ENCODE measurements at regions not wholly inside any gene's neighbourhood (a gene's known extent, or its start where the extent isn't known, plus 50 kb on each side); places are given as distances from the start of the nearest gene placed in this dataset.

DNA sequence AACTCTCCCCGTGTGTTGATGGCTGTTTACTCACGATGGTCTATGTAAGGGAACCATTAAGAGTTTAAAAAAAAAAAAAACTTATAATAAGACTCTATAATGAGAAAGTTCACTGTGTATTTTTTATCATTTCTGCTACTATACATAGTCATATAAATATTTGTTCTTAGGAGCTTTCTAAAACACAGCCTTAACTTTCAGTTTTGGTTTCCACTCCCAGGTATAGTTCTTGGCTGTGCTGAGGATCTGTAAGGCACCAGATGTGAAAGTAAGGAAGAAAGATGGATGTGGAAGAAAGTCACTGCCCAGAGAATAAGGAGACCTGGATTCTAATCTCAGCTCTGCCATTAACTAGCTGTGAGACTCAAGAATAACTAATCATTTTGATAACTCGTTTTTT lies 101.9 kb upstream of the THBS1 start:
- H3K36me3 ChIP-seq (ENCODE audit: insufficient read depth, low read length) = no peaks in the 10 kb centered on the region
- no peaks in the 10 kb centered on the region for H3K4me1 ChIP-seq (ENCODE audit: insufficient read depth, low read length)
- H3K9ac ChIP-seq (ENCODE audit: low read length) = no peak overlapping the region
- Mint-ChIP-seq H3K36me3 (ENCODE audit: low read depth, unreplicated experiment) (no peaks in the 10 kb centered on the region), H3K27me3 (ENCODE audit: low read depth, unreplicated experiment) (no peaks in the 10 kb centered on the region), H3K4me1 (ENCODE audit: low read depth, unreplicated experiment) (peaks cover 5% of the 10 kb centered on the region), H3K4me3 (ENCODE audit: unreplicated experiment) (no peak overlapping the region), H3K27ac (ENCODE audit: unreplicated experiment) (no peak overlapping the region), H3K9me3 (ENCODE audit: unreplicated experiment) (no peaks in the 10 kb centered on the region)
- DNase-seq (ENCODE audit: low read depth) = no peak
- H3K9me3 ChIP-seq (ENCODE audit: insufficient read depth, low read depth, low read length) = no peaks in the 10 kb centered on the region
- no peaks in the 10 kb centered on the region for H4K20me1 ChIP-seq (ENCODE audit: insufficient read depth, low read length)
- no peaks in the 10 kb centered on the region for H3K79me2 ChIP-seq (ENCODE audit: insufficient read depth, low read length)
- no peak overlapping the region for H3K27ac ChIP-seq (ENCODE audit: low read depth, low read length)
- no peak overlapping the region for H3K4me2 ChIP-seq (ENCODE audit: low read length)
- no peak overlapping the region for H3K4me3 ChIP-seq (ENCODE audit: insufficient read depth, low read depth, low read length)
- no peak for TF ChIP-seq EZH2 (IDR thresholded peaks at IDR 0.05; ENCODE audit: insufficient read depth, low read length)
- TF ChIP-seq, protein P1, sequence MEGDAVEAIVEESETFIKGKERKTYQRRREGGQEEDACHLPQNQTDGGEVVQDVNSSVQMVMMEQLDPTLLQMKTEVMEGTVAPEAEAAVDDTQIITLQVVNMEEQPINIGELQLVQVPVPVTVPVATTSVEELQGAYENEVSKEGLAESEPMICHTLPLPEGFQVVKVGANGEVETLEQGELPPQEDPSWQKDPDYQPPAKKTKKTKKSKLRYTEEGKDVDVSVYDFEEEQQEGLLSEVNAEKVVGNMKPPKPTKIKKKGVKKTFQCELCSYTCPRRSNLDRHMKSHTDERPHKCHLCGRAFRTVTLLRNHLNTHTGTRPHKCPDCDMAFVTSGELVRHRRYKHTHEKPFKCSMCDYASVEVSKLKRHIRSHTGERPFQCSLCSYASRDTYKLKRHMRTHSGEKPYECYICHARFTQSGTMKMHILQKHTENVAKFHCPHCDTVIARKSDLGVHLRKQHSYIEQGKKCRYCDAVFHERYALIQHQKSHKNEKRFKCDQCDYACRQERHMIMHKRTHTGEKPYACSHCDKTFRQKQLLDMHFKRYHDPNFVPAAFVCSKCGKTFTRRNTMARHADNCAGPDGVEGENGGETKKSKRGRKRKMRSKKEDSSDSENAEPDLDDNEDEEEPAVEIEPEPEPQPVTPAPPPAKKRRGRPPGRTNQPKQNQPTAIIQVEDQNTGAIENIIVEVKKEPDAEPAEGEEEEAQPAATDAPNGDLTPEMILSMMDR (IDR thresholded peaks at IDR 0.05; ENCODE audit: insufficient read depth, low read depth, low read length) = no peak
- no peak for FAIRE-seq
- no peaks in the 10 kb centered on the region for H3K27me3 ChIP-seq (ENCODE audit: insufficient read depth, low read length)
- H2AFZ ChIP-seq (ENCODE audit: low read depth, low read length) = no peak overlapping the region

DNA sequence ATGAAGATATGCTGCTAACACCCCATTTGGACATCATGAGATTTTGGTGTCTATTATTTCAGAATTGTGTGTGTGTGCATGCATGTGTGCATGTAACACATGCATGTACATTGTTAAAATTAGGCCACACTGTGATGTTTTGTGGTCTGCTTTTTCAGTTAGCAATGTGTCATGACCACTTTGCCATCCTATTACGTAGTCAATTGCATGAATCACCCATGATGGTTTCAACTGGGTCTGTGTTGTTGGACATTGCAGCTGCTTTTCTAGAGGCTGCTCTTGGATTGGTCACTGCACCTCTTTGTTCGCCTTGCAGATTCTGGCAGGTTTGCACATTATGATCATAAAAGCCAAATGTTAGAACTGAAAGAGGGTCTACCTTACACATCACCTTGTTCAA lies 101.0 kb upstream of the THBS1 start:
- Histone ChIP-seq H3K27me3 (ENCODE audit: insufficient read depth, low read length) (no peaks in the 10 kb centered on the region), H4K20me1 (ENCODE audit: insufficient read depth, low read length) (no peaks in the 10 kb centered on the region), H3K27ac (ENCODE audit: low read depth, low read length) (no peak overlapping the region), H3K79me2 (ENCODE audit: insufficient read depth, low read length) (no peaks in the 10 kb centered on the region), H3K9ac (ENCODE audit: low read length) (no peak overlapping the region), H3K9me3 (ENCODE audit: insufficient read depth, low read depth, low read length) (no peaks in the 10 kb centered on the region), H3K4me1 (ENCODE audit: insufficient read depth, low read length) (no peaks in the 10 kb centered on the region), H3K36me3 (ENCODE audit: insufficient read depth, low read length) (no peaks in the 10 kb centered on the region), H3K4me3 (ENCODE audit: insufficient read depth, low read depth, low read length) (no peak overlapping the region), H2AFZ (ENCODE audit: low read depth, low read length) (no peak overlapping the region), H3K4me2 (ENCODE audit: low read length) (no peak overlapping the region)
- no peaks in the 10 kb centered on the region for H3K27me3 Mint-ChIP-seq (ENCODE audit: low read depth, unreplicated experiment)
- no peaks in the 10 kb centered on the region for H3K4me1 Mint-ChIP-seq (ENCODE audit: low read depth, unreplicated experiment)
- peak; percentile 30 for DNase-seq (ENCODE audit: low read depth)
- FAIRE-seq = no peak
- no peak overlapping the region for H3K27ac Mint-ChIP-seq (ENCODE audit: unreplicated experiment)
- H3K9me3 Mint-ChIP-seq (ENCODE audit: unreplicated experiment) = no peaks in the 10 kb centered on the region
- H3K36me3 Mint-ChIP-seq (ENCODE audit: low read depth, unreplicated experiment) = no peaks in the 10 kb centered on the region
- TF ChIP-seq EZH2 (IDR thresholded peaks at IDR 0.05; ENCODE audit: insufficient read depth, low read length) = no peak
- TF ChIP-seq, protein P1 (IDR thresholded peaks at IDR 0.05; ENCODE audit: insufficient read depth, low read depth, low read length) = no peak
- no peak overlapping the region for H3K4me3 Mint-ChIP-seq (ENCODE audit: unreplicated experiment)

DNA sequence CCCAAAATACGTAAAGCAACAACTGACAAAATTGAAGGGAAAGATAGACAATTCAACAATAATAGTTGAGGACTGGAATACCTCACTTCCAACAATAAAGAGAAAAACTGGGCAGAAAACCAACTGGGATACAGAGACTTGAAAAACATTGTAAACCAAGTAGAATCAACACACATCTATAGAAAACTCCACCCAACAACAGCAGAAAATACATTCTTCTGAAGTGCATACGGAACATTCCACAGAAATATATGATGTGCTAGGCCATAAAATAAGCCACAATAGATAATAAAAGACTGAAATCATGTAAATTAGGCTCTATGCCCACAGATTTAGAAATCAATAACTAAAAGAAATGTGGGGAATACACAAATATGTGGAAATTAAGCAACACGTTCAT lies 98.4 kb upstream of the THBS1 start:
- Histone ChIP-seq H2AFZ (ENCODE audit: low read depth, low read length) (no peak overlapping the region), H3K27me3 (ENCODE audit: insufficient read depth, low read length) (no peaks in the 10 kb centered on the region), H4K20me1 (ENCODE audit: insufficient read depth, low read length) (no peaks in the 10 kb centered on the region), H3K79me2 (ENCODE audit: insufficient read depth, low read length) (no peaks in the 10 kb centered on the region), H3K4me1 (ENCODE audit: insufficient read depth, low read length) (no peaks in the 10 kb centered on the region), H3K9me3 (ENCODE audit: insufficient read depth, low read depth, low read length) (no peaks in the 10 kb centered on the region), H3K9ac (ENCODE audit: low read length) (no peak overlapping the region), H3K4me2 (ENCODE audit: low read length) (no peak overlapping the region), H3K4me3 (ENCODE audit: insufficient read depth, low read depth, low read length) (no peak overlapping the region), H3K36me3 (ENCODE audit: insufficient read depth, low read length) (no peaks in the 10 kb centered on the region), H3K27ac (ENCODE audit: low read depth, low read length) (no peak overlapping the region)
- no peak for FAIRE-seq
- Mint-ChIP-seq H3K27me3 (ENCODE audit: low read depth, unreplicated experiment) (no peaks in the 10 kb centered on the region), H3K36me3 (ENCODE audit: low read depth, unreplicated experiment) (no peaks in the 10 kb centered on the region), H3K27ac (ENCODE audit: unreplicated experiment) (no peak overlapping the region), H3K4me3 (ENCODE audit: unreplicated experiment) (no peak overlapping the region), H3K4me1 (ENCODE audit: low read depth, unreplicated experiment) (peaks cover 2% of the 10 kb centered on the region), H3K9me3 (ENCODE audit: unreplicated experiment) (peaks cover 3% of the 10 kb centered on the region)
- TF ChIP-seq, protein P1 (IDR thresholded peaks at IDR 0.05; ENCODE audit: insufficient read depth, low read depth, low read length) = no peak
- TF ChIP-seq EZH2 (IDR thresholded peaks at IDR 0.05; ENCODE audit: insufficient read depth, low read length) = no peak
- DNase-seq (ENCODE audit: low read depth) = no peak
